ENCODE measurements at regions not wholly inside any gene's neighbourhood (a gene's known extent, or its start where the extent isn't known, plus 50 kb on each side); places are given as distances from the start of the nearest gene placed in this dataset.

- H3K4me3 ChIP-seq (ENCODE audit: low read length), result no peak overlapping the region
- peaks cover 17% of the 10 kb centered on the region for H3K4me1 ChIP-seq (ENCODE audit: control insufficient read depth, insufficient read depth, low read length)
- peaks cover 6% of the 10 kb centered on the region for H3K9me3 ChIP-seq (replicated peaks; ENCODE audit: control insufficient read depth, low read depth, low read length)
- peaks cover 12% of the 10 kb centered on the region for H3K27me3 ChIP-seq (ENCODE audit: control insufficient read depth, insufficient read depth, low read length)
- no peak overlapping the region for H3K27ac ChIP-seq (ENCODE audit: low read length)
- DNase-seq, result peak; percentile 49
- H3K36me3 ChIP-seq (ENCODE audit: control insufficient read depth, insufficient read depth, low read length), result no peaks in the 10 kb centered on the region
- 38% methylated on average over 8 of the region's 14 CpGs for WGBS (ENCODE audit: insufficient coverage)
Measured at GRCh38 chr21:43295066-43295958, 126.5 kb downstream of the CRYAA start.

DNA sequence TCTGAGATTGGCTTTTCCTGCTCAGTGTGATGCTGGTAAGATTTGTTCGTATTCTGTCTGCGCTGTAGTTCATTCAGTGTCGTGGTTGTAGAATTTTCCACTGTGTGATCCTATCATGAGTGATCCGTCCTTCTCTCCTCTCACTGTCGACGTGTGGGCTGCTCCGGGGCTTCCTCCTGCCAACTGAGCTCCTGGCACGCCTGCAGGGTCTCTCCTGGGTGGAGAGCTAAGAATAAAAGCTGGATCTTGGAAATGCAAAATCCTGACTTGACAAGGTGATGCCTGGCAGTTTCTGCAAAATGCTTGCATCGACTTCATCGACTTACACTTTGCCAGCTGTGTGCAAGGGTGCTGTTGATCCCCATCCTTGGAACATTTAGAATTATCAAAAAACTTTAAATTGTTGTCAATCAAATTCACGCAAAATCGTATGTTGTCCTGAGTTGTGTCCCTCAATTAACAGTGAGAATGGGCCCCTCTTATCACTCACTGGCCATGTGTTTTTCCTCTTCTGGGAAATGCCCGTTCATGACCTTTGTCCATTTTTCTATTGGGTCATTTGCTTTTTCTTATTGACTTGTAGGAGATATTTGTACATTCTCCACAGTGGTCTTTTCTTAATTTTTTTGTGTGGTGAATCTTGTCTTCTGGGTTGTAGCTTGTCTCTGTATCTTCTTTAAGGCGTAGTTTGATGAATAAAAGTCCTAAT, 125.5 kb downstream of the CRYAA start:
- H3K27me3 ChIP-seq (ENCODE audit: control insufficient read depth, insufficient read depth, low read length), result peaks cover 12% of the 10 kb centered on the region
- H3K4me1 ChIP-seq (ENCODE audit: control insufficient read depth, insufficient read depth, low read length), result peaks cover 18% of the 10 kb centered on the region
- peaks cover 10% of the 10 kb centered on the region for H3K9me3 ChIP-seq (replicated peaks; ENCODE audit: control insufficient read depth, low read depth, low read length)
- H3K36me3 ChIP-seq (ENCODE audit: control insufficient read depth, insufficient read depth, low read length), result no peaks in the 10 kb centered on the region
- no peak overlapping the region for H3K27ac ChIP-seq (ENCODE audit: low read length)
- no peak for DNase-seq
- no peak overlapping the region for H3K4me3 ChIP-seq (ENCODE audit: low read length)
- 56% methylated on average over 7 of the region's 14 CpGs for WGBS (ENCODE audit: insufficient coverage)

DNA sequence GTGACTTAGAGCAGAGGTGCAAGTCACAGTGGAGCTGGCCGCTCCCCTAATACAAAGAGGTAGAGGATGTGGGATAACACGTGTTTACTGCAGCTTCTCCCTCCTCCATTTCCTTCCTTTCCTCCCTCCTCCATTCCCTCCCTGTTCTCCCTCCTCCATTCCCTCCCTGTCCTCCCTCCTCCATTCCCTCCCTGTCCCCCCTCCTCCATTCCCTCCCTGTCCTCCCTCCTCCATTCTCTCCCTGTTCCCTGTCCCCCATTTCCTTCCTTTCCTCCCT, 124.0 kb downstream of the CRYAA start:
- WGBS (ENCODE audit: insufficient coverage), result 40% methylated on average over 1 of the region's 2 CpGs
- no peak for DNase-seq
- Histone ChIP-seq H3K4me1 (ENCODE audit: control insufficient read depth, insufficient read depth, low read length) (peaks cover 27% of the 10 kb centered on the region), H3K36me3 (ENCODE audit: control insufficient read depth, insufficient read depth, low read length) (no peaks in the 10 kb centered on the region), H3K27ac (ENCODE audit: low read length) (no peak overlapping the region), H3K9me3 (replicated peaks; ENCODE audit: control insufficient read depth, low read depth, low read length) (peaks cover 13% of the 10 kb centered on the region), H3K4me3 (ENCODE audit: low read length) (no peak overlapping the region), H3K27me3 (ENCODE audit: control insufficient read depth, insufficient read depth, low read length) (peaks cover 12% of the 10 kb centered on the region)

DNA sequence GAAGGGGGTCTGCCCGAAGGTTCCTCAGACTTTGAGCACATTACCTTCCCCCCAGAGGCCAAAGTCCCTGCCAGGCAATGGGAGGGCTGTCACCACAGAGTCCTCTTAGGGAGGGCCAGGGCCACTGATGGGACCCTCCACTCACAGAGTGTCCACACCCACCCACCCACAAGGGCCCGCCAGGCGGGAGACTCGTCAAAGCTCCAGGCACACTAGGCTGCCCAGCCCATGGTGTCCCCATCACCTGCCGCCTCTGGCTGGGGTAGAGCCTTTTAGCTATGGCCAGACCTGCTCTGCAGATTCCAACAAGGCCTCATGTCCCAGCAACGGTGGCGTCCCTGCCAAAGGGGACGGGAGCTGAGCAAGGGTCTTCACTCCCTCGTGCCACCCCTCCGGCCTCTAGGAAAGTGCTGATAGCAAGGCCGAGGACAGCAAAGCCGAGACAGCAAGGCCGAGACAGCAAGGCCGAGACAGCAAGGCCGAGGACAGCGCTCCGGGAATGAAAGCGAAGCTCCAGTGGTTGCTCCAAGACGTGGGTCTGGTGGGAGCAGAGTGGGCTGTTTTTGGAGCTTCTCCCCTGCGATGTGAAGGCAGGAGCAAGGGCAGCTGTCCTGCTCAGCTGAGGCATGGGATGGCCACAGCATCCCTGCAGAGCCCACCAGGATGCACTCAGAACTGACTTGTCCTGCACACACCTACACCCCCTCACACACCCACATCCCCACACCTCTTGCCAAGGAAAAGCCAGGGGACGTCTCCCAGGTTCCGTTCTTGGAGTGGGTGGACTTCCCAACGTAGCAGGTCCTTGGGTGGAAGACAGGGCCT, 123.4 kb downstream of the CRYAA start:
- H3K27me3 ChIP-seq (ENCODE audit: control insufficient read depth, insufficient read depth, low read length), result peaks cover 9% of the 10 kb centered on the region
- 92% methylated on average over 18 of the region's 23 CpGs for WGBS (ENCODE audit: insufficient coverage)
- H3K9me3 ChIP-seq (replicated peaks; ENCODE audit: control insufficient read depth, low read depth, low read length), result peaks cover 13% of the 10 kb centered on the region
- H3K36me3 ChIP-seq (ENCODE audit: control insufficient read depth, insufficient read depth, low read length), result no peaks in the 10 kb centered on the region
- no peak overlapping the region for H3K4me3 ChIP-seq (ENCODE audit: low read length)
- DNase-seq, result no peak
- peaks cover 32% of the 10 kb centered on the region for H3K4me1 ChIP-seq (ENCODE audit: control insufficient read depth, insufficient read depth, low read length)
- H3K27ac ChIP-seq (ENCODE audit: low read length), result no peak overlapping the region

GRCh38 chr21:43291347-43291950, 122.6 kb downstream of the CRYAA start:
- Histone ChIP-seq H3K27ac (ENCODE audit: low read length) (no peak overlapping the region), H3K36me3 (ENCODE audit: control insufficient read depth, insufficient read depth, low read length) (no peaks in the 10 kb centered on the region), H3K27me3 (ENCODE audit: control insufficient read depth, insufficient read depth, low read length) (peaks cover 7% of the 10 kb centered on the region), H3K4me3 (ENCODE audit: low read length) (no peak overlapping the region), H3K4me1 (ENCODE audit: control insufficient read depth, insufficient read depth, low read length) (peaks cover 35% of the 10 kb centered on the region), H3K9me3 (replicated peaks; ENCODE audit: control insufficient read depth, low read depth, low read length) (peaks cover 13% of the 10 kb centered on the region)
- DNase-seq, result no peak
- 63% methylated on average over 9 of the region's 14 CpGs for WGBS (ENCODE audit: insufficient coverage)

- peak; percentile 80 for DNase-seq
Measured at GRCh38 chr21:43290421-43291346, 121.9 kb downstream of the CRYAA start.

DNA sequence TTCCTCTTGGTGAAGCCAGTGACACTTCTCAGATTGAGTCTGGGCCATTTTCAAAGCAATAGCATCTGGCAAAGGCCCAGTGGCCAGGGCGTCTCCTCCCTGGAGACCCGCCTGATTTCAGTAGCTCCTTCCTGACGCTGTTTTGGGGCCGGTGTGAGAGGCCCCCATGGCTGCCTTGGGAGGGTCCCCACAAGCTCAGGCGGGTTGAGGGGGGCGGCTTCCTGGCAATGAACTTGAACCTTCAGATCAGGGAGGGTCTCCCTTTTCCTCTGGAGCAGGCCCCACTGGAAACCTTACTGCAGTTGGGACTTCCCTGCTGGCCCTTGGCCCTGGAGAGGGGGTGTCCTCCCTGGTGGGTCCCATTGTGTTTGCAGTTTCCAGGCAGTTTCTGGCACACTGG, 121.2 kb downstream of the CRYAA start:
- Histone ChIP-seq H3K27ac (ENCODE audit: low read length) (no peak overlapping the region), H3K9me3 (replicated peaks; ENCODE audit: control insufficient read depth, low read depth, low read length) (peaks cover 6% of the 10 kb centered on the region), H3K27me3 (ENCODE audit: control insufficient read depth, insufficient read depth, low read length) (peaks cover 7% of the 10 kb centered on the region), H3K4me1 (ENCODE audit: control insufficient read depth, insufficient read depth, low read length) (peaks cover 35% of the 10 kb centered on the region), H3K4me3 (ENCODE audit: low read length) (no peak overlapping the region), H3K36me3 (ENCODE audit: control insufficient read depth, insufficient read depth, low read length) (no peaks in the 10 kb centered on the region)
- DNase-seq, result no peak
- WGBS (ENCODE audit: insufficient coverage), result 58% methylated on average over 5 of the region's 6 CpGs

More at GRCh38 chr21:43290421-43291346, 121.9 kb downstream of the CRYAA start:
- H3K4me1 ChIP-seq (ENCODE audit: control insufficient read depth, insufficient read depth, low read length), result peaks cover 35% of the 10 kb centered on the region
- peaks cover 7% of the 10 kb centered on the region for H3K27me3 ChIP-seq (ENCODE audit: control insufficient read depth, insufficient read depth, low read length)
- no peak overlapping the region for H3K4me3 ChIP-seq (ENCODE audit: low read length)
- WGBS (ENCODE audit: insufficient coverage), result 51% methylated on average over 34 of the region's 36 CpGs
- peaks cover 10% of the 10 kb centered on the region for H3K9me3 ChIP-seq (replicated peaks; ENCODE audit: control insufficient read depth, low read depth, low read length)
- no peak overlapping the region for H3K27ac ChIP-seq (ENCODE audit: low read length)
- no peaks in the 10 kb centered on the region for H3K36me3 ChIP-seq (ENCODE audit: control insufficient read depth, insufficient read depth, low read length)

DNA sequence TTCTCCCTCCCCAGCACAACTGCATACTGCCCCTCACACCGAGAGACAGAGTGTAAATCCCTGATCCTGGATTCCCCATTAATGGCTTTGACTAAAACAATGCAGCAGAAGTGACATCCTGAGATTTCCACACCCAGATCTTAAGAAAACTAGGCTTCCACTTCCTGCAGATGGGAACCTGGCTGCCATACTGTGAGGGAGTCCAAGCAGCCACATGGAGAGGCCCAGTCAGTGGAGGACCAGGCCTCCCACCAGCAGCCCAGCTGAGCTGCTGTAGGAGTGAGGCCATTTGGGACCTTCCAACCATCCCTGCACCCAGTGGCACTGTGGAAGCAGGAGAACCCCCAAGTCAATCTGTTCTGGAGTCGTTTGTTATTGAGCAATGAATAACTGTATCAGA, 120.6 kb downstream of the CRYAA start:
- H3K9me3 ChIP-seq (replicated peaks; ENCODE audit: control insufficient read depth, low read depth, low read length), result peaks cover 6% of the 10 kb centered on the region
- no peaks in the 10 kb centered on the region for H3K36me3 ChIP-seq (ENCODE audit: control insufficient read depth, insufficient read depth, low read length)
- no peak overlapping the region for H3K4me3 ChIP-seq (ENCODE audit: low read length)
- no peak overlapping the region for H3K27ac ChIP-seq (ENCODE audit: low read length)
- H3K4me1 ChIP-seq (ENCODE audit: control insufficient read depth, insufficient read depth, low read length), result peaks cover 35% of the 10 kb centered on the region
- peaks cover 7% of the 10 kb centered on the region for H3K27me3 ChIP-seq (ENCODE audit: control insufficient read depth, insufficient read depth, low read length)
- 88% methylated on average over 1 of the region's 2 CpGs for WGBS (ENCODE audit: insufficient coverage)
- no peak for DNase-seq
